ENCODE measurements at regions not wholly inside any gene's neighbourhood (a gene's known extent, or its start where the extent isn't known, plus 50 kb on each side); places are given as distances from the start of the nearest gene placed in this dataset.

- DNase-seq, result no peak
Measured at GRCh38 chr11:121898903-121899302, 217.1 kb downstream of the BLID start.

- no peak for DNase-seq
Measured at GRCh38 chr11:121895919-121896318, 220.1 kb downstream of the BLID start.

GRCh38 chr11:121894581-121894980, 221.4 kb downstream of the BLID start:
- DNase-seq, result no peak

- DNase-seq, result no peak
Measured at GRCh38 chr11:121892863-121893262, 223.2 kb downstream of the BLID start.

GRCh38 chr11:121892131-121892681, 223.8 kb downstream of the BLID start:
- no peak for DNase-seq

GRCh38 chr11:121890946-121891515, 225.0 kb downstream of the BLID start:
- DNase-seq, result no peak

- DNase-seq, result no peak
Measured at GRCh38 chr11:121890377-121890776, 225.6 kb downstream of the BLID start.

GRCh38 chr11:121889931-121890330, 226.1 kb downstream of the BLID start:
- no peak for DNase-seq

- DNase-seq, result no peak
Measured at GRCh38 chr11:121889186-121889585, 226.8 kb downstream of the BLID start.

GRCh38 chr11:121887976-121888557, 227.9 kb downstream of the BLID start:
- no peak for DNase-seq

GRCh38 chr11:121887569-121887968, 228.4 kb downstream of the BLID start:
- DNase-seq, result no peak

- no peak for DNase-seq
Measured at GRCh38 chr11:121886996-121887395, 229.0 kb downstream of the BLID start.

GRCh38 chr11:121886005-121886734, 229.8 kb downstream of the BLID start:
- no peak for DNase-seq

- no peak for DNase-seq
Measured at GRCh38 chr11:121884626-121885025, 231.4 kb downstream of the BLID start.

GRCh38 chr11:121881806-121882205, 234.2 kb downstream of the BLID start:
- DNase-seq, result no peak

- no peak for DNase-seq
Measured at GRCh38 chr11:121877152-121877551, 238.9 kb downstream of the BLID start.

- no peak for DNase-seq
Measured at GRCh38 chr11:121873766-121874165, 242.2 kb downstream of the BLID start.

GRCh38 chr11:121872356-121872755, 243.7 kb downstream of the BLID start:
- DNase-seq, result no peak

- no peak for DNase-seq
Measured at GRCh38 chr11:121870206-121871045, 245.6 kb downstream of the BLID start.

GRCh38 chr11:121869478-121869877, 246.5 kb downstream of the BLID start:
- no peak for DNase-seq

GRCh38 chr11:121866754-121867153, 249.3 kb downstream of the BLID start:
- no peak for DNase-seq

GRCh38 chr11:121864660-121865059, 251.4 kb downstream of the BLID start:
- DNase-seq, result no peak

GRCh38 chr11:121863126-121863525, 252.9 kb downstream of the BLID start:
- no peak for DNase-seq

Data from activated CD8-positive, alpha-beta memory T cell treated with anti-CD3 and anti-CD28 coated beads, Interleukin-2, amount 50 U/mL, for 48 hours (primary cell).